H9 (cell line): ENCODE measurements at regions not wholly inside any gene's neighbourhood (a gene's known extent, or its start where the extent isn't known, plus 50 kb on each side); places are given as distances from the start of the nearest gene placed in this dataset.

Source experiments
- DNase-seq: peaks from one replicate; pipeline ENCODE4 v3.0.0-alpha.2; 2017
- H2AFZ ChIP-seq: one replicate; pipeline ENCODE4 v1.6.1; 2013; ENCODE audit warnings: mild to moderate bottlenecking, low read length, control low read depth, moderate library complexity
- H2AK5ac ChIP-seq: 2 replicates; pipeline ENCODE4 v1.6.1; 2013; ENCODE audit warnings: low read length, control low read depth, mixed read lengths; ENCODE audit not compliant: insufficient read length
- H2BK120ac ChIP-seq: one replicate; pipeline ENCODE4 v1.6.1; 2013; ENCODE audit warnings: low read depth, mild to moderate bottlenecking, low read length, control low read depth, inconsistent platforms; ENCODE audit not compliant: poor library complexity, severe bottlenecking
- H2BK12ac ChIP-seq: 2 replicates; pipeline ENCODE4 v1.6.1; 2013; ENCODE audit warnings: low read length, control low read depth, mixed read lengths, low read depth; ENCODE audit not compliant: insufficient read length
- H2BK15ac ChIP-seq: 2 replicates; pipeline ENCODE4 v1.6.1; 2013; ENCODE audit warnings: low read depth, low read length, control low read depth
- H2BK20ac ChIP-seq: one replicate; pipeline ENCODE4 v1.6.1; 2013; ENCODE audit warnings: low read depth, mild to moderate bottlenecking, low read length, control low read depth, inconsistent platforms; ENCODE audit not compliant: poor library complexity, severe bottlenecking
- H2BK5ac ChIP-seq: 2 replicates; pipeline ENCODE4 v1.6.1; 2013; ENCODE audit warnings: low read length, control low read depth, mixed read lengths; ENCODE audit not compliant: insufficient read length
- H3K14ac ChIP-seq: 2 replicates; pipeline ENCODE4 v1.6.1; 2013; ENCODE audit warnings: low read length, control low read depth; ENCODE audit not compliant: insufficient read depth
- H3K18ac ChIP-seq: 2 replicates; pipeline ENCODE4 v1.6.1; 2013; ENCODE audit warnings: low read depth, mild to moderate bottlenecking, mixed read lengths, low read length, control low read depth; ENCODE audit not compliant: insufficient read length
- H3K23ac ChIP-seq: 2 replicates; pipeline ENCODE4 v1.6.1; 2013; ENCODE audit warnings: low read length, control low read depth, mixed read lengths, low read depth; ENCODE audit not compliant: insufficient read length
- H3K23me2 ChIP-seq: 2 replicates; pipeline ENCODE4 v1.6.1; 2013; ENCODE audit warnings: low read depth, mild to moderate bottlenecking, mixed read lengths, low read length, control low read depth; ENCODE audit not compliant: insufficient read length, poor library complexity, severe bottlenecking
- H3K27ac ChIP-seq: 2 replicates; pipeline ENCODE4 v1.5.1; 2013; ENCODE audit warnings: low read length, control low read depth, mixed read lengths, low read depth; ENCODE audit not compliant: insufficient read length
- H3K27me3 ChIP-seq: 2 replicates; pipeline ENCODE4 v1.6.1; 2013; ENCODE audit warnings: low read length, control low read depth, inconsistent platforms; ENCODE audit not compliant: insufficient read depth
- H3K4ac ChIP-seq: 2 replicates; pipeline ENCODE4 v1.6.1; 2013; ENCODE audit warnings: low read depth, mild to moderate bottlenecking, control low read depth, inconsistent platforms, low read length, moderate library complexity
- H3K4me1 ChIP-seq: 2 replicates; pipeline ENCODE4 v1.6.1; 2013; ENCODE audit warnings: low read length, control low read depth, inconsistent platforms; ENCODE audit not compliant: insufficient read depth
- H3K4me2 ChIP-seq: 2 replicates; pipeline ENCODE4 v1.6.1; 2013; ENCODE audit warnings: low read length, control low read depth, mixed read lengths; ENCODE audit not compliant: insufficient read length, insufficient read depth
- H3K56ac ChIP-seq: 2 replicates; pipeline ENCODE4 v1.6.1; 2013; ENCODE audit warnings: low read depth, mild to moderate bottlenecking, mixed read lengths, low read length, control low read depth; ENCODE audit not compliant: insufficient read length
- H3K79me1 ChIP-seq: 2 replicates; pipeline ENCODE4 v1.6.1; 2013; ENCODE audit warnings: low read depth, mild to moderate bottlenecking, moderate library complexity, low read length, control low read depth, inconsistent platforms; ENCODE audit not compliant: insufficient read depth, poor library complexity, severe bottlenecking
- H3K79me2 ChIP-seq: 2 replicates; pipeline ENCODE4 v1.6.1; 2013; ENCODE audit warnings: low read length, control low read depth, inconsistent platforms; ENCODE audit not compliant: insufficient read depth
- H3K9ac ChIP-seq: 2 replicates; pipeline ENCODE4 v1.6.1; 2013; ENCODE audit warnings: low read length, control low read depth, mixed read lengths; ENCODE audit not compliant: insufficient read length; ENCODE audit errors: extremely low read depth
- H3K9me3 ChIP-seq: one replicate; pipeline ENCODE4 v1.6.1; 2013; ENCODE audit warnings: low read depth, low read length, inconsistent platforms; ENCODE audit not compliant: control insufficient read depth
- H3T11ph ChIP-seq: one replicate; pipeline ENCODE4 v1.6.1; 2013; ENCODE audit warnings: mild to moderate bottlenecking, low read length, control low read depth, inconsistent platforms
- H4K20me1 ChIP-seq: one replicate; pipeline ENCODE4 v1.6.1; 2013; ENCODE audit not compliant: control insufficient read depth, insufficient read length, insufficient read depth
- H4K5ac ChIP-seq: 2 replicates; pipeline ENCODE4 v1.6.1; 2013; ENCODE audit warnings: low read depth, mild to moderate bottlenecking, mixed read lengths, low read length, control low read depth; ENCODE audit not compliant: insufficient read length
- H4K8ac ChIP-seq: replicated peaks from 2 replicates; pipeline ENCODE4 v1.6.1; 2013; ENCODE audit warnings: low read length, control low read depth, mixed read lengths, low read depth; ENCODE audit not compliant: insufficient read length
- H4K91ac ChIP-seq: 2 replicates; pipeline ENCODE4 v1.6.1; 2013; ENCODE audit warnings: low read depth, mild to moderate bottlenecking, moderate library complexity, mixed read lengths, low read length, control low read depth; ENCODE audit not compliant: insufficient read length
- H3K27ac Mint-ChIP-seq, 3 experiments: 2 replicates in 2 of 3; 3 replicates in 1 of 3; pipeline ENCODE4 v1.8.0; 2020 to 2021; ENCODE audit warnings: mixed read lengths in 3 of 3, mild to moderate bottlenecking in 1 of 3, moderate library complexity in 1 of 3
- H3K27me3 Mint-ChIP-seq: 2 replicates; pipeline ENCODE4 v1.8.0; 2021; ENCODE audit warnings: low read depth, mild to moderate bottlenecking, moderate library complexity, mixed read lengths
- H3K36me3 Mint-ChIP-seq, 3 experiments: 2 replicates in 2 of 3; 3 replicates in 1 of 3; pipeline ENCODE4 v1.8.0; 2020 to 2021; ENCODE audit warnings: low read depth in 3 of 3, mixed read lengths in 3 of 3; ENCODE audit not compliant: insufficient read depth in 1 of 3
- H3K4me1 Mint-ChIP-seq, 2 experiments: 2 replicates each; pipeline ENCODE4 v1.8.0; 2020; ENCODE audit warnings: mixed read lengths in 2 of 2
- H3K4me3 Mint-ChIP-seq, 2 experiments: 2 replicates in 1 of 2; 3 replicates in 1 of 2; pipeline ENCODE4 v1.8.0; 2020 to 2021; ENCODE audit warnings: mild to moderate bottlenecking in 2 of 2, mixed read lengths in 2 of 2, moderate library complexity in 1 of 2
- H3K9me3 Mint-ChIP-seq, 2 experiments: 2 replicates in 1 of 2; 3 replicates in 1 of 2; pipeline ENCODE4 v1.8.0; 2020; ENCODE audit warnings: mild to moderate bottlenecking in 2 of 2, mixed read lengths in 2 of 2, moderate library complexity in 1 of 2
- CTCF ChIP-seq: fragments of 200-600 bp; sonication (generic); conservative IDR thresholded peaks from 3 replicates; pipeline ENCODE4 v1.8.0; 2021; ENCODE audit warnings: antibody characterized with exemption, mild to moderate bottlenecking
- WGBS: extraction: QIAGEN DNeasy Blood & Tissue Kit; methylation state at CpG from one replicate; pipeline ENCODE4 v1.1.7; 2013; ENCODE audit warnings: missing lambda C conversion rate, low lambda C conversion rate, mixed read lengths; ENCODE audit not compliant: insufficient read length; ENCODE audit errors: extremely low coverage; 5-methylcytosine and 5-hydroxymethylcytosine counted together

- H2AFZ ChIP-seq, result no peak overlapping the region
- no peaks in the 10 kb centered on the region for H3K27me3 ChIP-seq
- no peak overlapping the region for H2BK15ac ChIP-seq
- H3K9me3 ChIP-seq, result no peaks in the 10 kb centered on the region
- H3T11ph ChIP-seq, result no peak overlapping the region
- Mint-ChIP-seq H3K27ac (no peak overlapping the region), H3K36me3 (no peaks in the 10 kb centered on the region), H3K9me3 (no peaks in the 10 kb centered on the region), H3K4me1 (peaks cover 3 to 17% of the 10 kb centered on the region in 2 experiments; a peak in 3 of 4 replicates), H3K4me3 (no peak overlapping the region), H3K27me3 (no peaks in the 10 kb centered on the region)
- no peaks in the 10 kb centered on the region for H3K23me2 ChIP-seq
- H2BK20ac ChIP-seq, result no peak overlapping the region
- H4K5ac ChIP-seq, result no peak overlapping the region
- H3K4me2 ChIP-seq, result no peak overlapping the region
- H3K79me1 ChIP-seq, result no peaks in the 10 kb centered on the region
- H2AK5ac ChIP-seq, result no peak overlapping the region
- H2BK120ac ChIP-seq, result no peak overlapping the region
- DNase-seq, result no peak
- H3K14ac ChIP-seq, result no peak overlapping the region
- H2BK5ac ChIP-seq, result no peak overlapping the region
- no peak overlapping the region for H2BK12ac ChIP-seq
- no CpG with 5 or more reads among the region's 4 CpGs for WGBS
- H4K20me1 ChIP-seq, result no peaks in the 10 kb centered on the region
- H3K4ac ChIP-seq, result no peak overlapping the region
- no peak overlapping the region for H3K23ac ChIP-seq
- H3K27ac ChIP-seq, result no peak overlapping the region
- no peak overlapping the region for H3K9ac ChIP-seq
- H3K4me1 ChIP-seq, result no peaks in the 10 kb centered on the region
- H4K8ac ChIP-seq, result no peak overlapping the region
- no peak overlapping the region for H3K18ac ChIP-seq
- H3K56ac ChIP-seq, result no peak overlapping the region
- H3K79me2 ChIP-seq, result no peaks in the 10 kb centered on the region
- TF ChIP-seq CTCF, result no peak
- no peak overlapping the region for H4K91ac ChIP-seq
Observed at GRCh38 chr1:221439747-221440501, 302.0 kb downstream of the DUSP10 start.
